ENCODE measurements at regions not wholly inside any gene's neighbourhood (a gene's known extent, or its start where the extent isn't known, plus 50 kb on each side); places are given as distances from the start of the nearest gene placed in this dataset.
"Not testable (repeated sequence)": the region's sequence is repeated elsewhere in the genome, so short reads cannot be mapped to it uniquely, and the experiment has no call there.

- H3K27me3 ChIP-seq (ENCODE audit: control insufficient read depth in 1 of 2, insufficient read depth in 2 of 2, low read length in 1 of 2), result no peaks in the 10 kb centered on the region
- H3K4me1 ChIP-seq (ENCODE audit: control insufficient read depth in 1 of 2, insufficient read depth in 2 of 2, low read length in 2 of 2), result no peaks in the 10 kb centered on the region
- H3K36me3 ChIP-seq (ENCODE audit: control insufficient read depth in 1 of 2, insufficient read depth in 2 of 2, low read length in 1 of 2), result no peaks in the 10 kb centered on the region
- DNase-seq (no peak), ATAC-seq (ENCODE audit: low FRiP score) (no peak)
- no peak overlapping the region for H3K27ac ChIP-seq (ENCODE audit: low read depth in 1 of 2, low read length in 2 of 2)
- intact Hi-C loops (cut with DNase I), result no loop called here
- 60 to 62% methylated on average over 2 of the region's 2 CpGs for WGBS, 2 donors
- no peak overlapping the region for H3K4me3 ChIP-seq (ENCODE audit: low read length in 2 of 2)
- H3K9me3 ChIP-seq (ENCODE audit: control insufficient read depth, low read length), result no peaks in the 10 kb centered on the region
Measured at GRCh38 chr6:74491844-74492374, 713.9 kb downstream of the COL12A1 start.

GRCh38 chr6:74488726-74489125 is 717.1 kb downstream of the COL12A1 start:
- H3K9me3 ChIP-seq (ENCODE audit: control insufficient read depth, low read length); H3K36me3 ChIP-seq (ENCODE audit: control insufficient read depth in 1 of 2, insufficient read depth in 2 of 2, low read length in 1 of 2); H3K4me1 ChIP-seq (ENCODE audit: control insufficient read depth in 1 of 2, insufficient read depth in 2 of 2, low read length in 2 of 2); intact Hi-C loops (cut with DNase I); ATAC-seq (ENCODE audit: low FRiP score); H3K27ac ChIP-seq (ENCODE audit: low read depth in 1 of 2, low read length in 2 of 2); DNase-seq; H3K4me3 ChIP-seq (ENCODE audit: low read length in 2 of 2); H3K27me3 ChIP-seq (ENCODE audit: control insufficient read depth in 1 of 2, insufficient read depth in 2 of 2, low read length in 1 of 2): not testable (repeated sequence)
- WGBS, 2 donors, result 92 to 94% methylated on average over 5 to 12 of the region's 13 CpGs

GRCh38 chr6:74482180-74482579 is 723.7 kb downstream of the COL12A1 start:
- WGBS, 2 donors, result 94 to 95% methylated on average over 1 of the region's 1 CpG

DNA sequence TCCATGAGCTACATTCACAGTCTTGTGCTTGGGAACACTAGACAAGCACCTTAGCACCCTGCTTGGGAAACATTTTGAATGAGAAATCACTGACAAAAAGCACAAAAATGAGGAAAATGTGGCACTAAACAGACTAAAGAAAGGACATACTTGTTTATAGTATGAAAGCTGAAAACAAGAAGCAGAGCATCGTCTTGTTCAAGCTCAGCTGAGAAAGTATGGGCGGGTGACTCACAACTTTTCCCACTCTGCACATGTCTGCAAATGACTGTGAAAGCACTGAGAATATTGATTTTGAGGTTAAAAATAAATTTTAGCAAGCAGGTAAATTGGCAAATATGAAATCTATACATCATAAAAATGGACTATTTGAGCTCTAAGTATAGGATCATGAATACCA is 725.3 kb downstream of the COL12A1 start:
- ATAC-seq (ENCODE audit: low FRiP score), result no peak
- WGBS, 2 donors, result 84 to 90% methylated on average over 2 of the region's 2 CpGs
- no peaks in the 10 kb centered on the region for H3K9me3 ChIP-seq (ENCODE audit: control insufficient read depth, low read length)
- no peaks in the 10 kb centered on the region for H3K36me3 ChIP-seq (ENCODE audit: control insufficient read depth in 1 of 2, insufficient read depth in 2 of 2, low read length in 1 of 2)
- intact Hi-C loops (cut with DNase I), result no loop called here
- H3K4me1 ChIP-seq (ENCODE audit: control insufficient read depth in 1 of 2, insufficient read depth in 2 of 2, low read length in 2 of 2), result no peaks in the 10 kb centered on the region
- no peaks in the 10 kb centered on the region for H3K27me3 ChIP-seq (ENCODE audit: control insufficient read depth in 1 of 2, insufficient read depth in 2 of 2, low read length in 1 of 2)
- H3K27ac ChIP-seq (ENCODE audit: low read depth in 1 of 2, low read length in 2 of 2), result no peak overlapping the region
- no peak for DNase-seq
- H3K4me3 ChIP-seq (ENCODE audit: low read length in 2 of 2), result no peak overlapping the region

More at GRCh38 chr6:74482180-74482579, 723.7 kb downstream of the COL12A1 start:
- Histone ChIP-seq H3K4me3 (ENCODE audit: low read length in 2 of 2) (no peak overlapping the region), H3K27ac (ENCODE audit: low read depth in 1 of 2, low read length in 2 of 2) (no peak overlapping the region), H3K9me3 (ENCODE audit: control insufficient read depth, low read length) (no peaks in the 10 kb centered on the region), H3K27me3 (ENCODE audit: control insufficient read depth in 1 of 2, insufficient read depth in 2 of 2, low read length in 1 of 2) (no peaks in the 10 kb centered on the region), H3K36me3 (ENCODE audit: control insufficient read depth in 1 of 2, insufficient read depth in 2 of 2, low read length in 1 of 2) (no peaks in the 10 kb centered on the region), H3K4me1 (ENCODE audit: control insufficient read depth in 1 of 2, insufficient read depth in 2 of 2, low read length in 2 of 2) (no peaks in the 10 kb centered on the region)
- DNase-seq (no peak), ATAC-seq (ENCODE audit: low FRiP score) (no peak)
- intact Hi-C loops (cut with DNase I), result no loop called here

DNA sequence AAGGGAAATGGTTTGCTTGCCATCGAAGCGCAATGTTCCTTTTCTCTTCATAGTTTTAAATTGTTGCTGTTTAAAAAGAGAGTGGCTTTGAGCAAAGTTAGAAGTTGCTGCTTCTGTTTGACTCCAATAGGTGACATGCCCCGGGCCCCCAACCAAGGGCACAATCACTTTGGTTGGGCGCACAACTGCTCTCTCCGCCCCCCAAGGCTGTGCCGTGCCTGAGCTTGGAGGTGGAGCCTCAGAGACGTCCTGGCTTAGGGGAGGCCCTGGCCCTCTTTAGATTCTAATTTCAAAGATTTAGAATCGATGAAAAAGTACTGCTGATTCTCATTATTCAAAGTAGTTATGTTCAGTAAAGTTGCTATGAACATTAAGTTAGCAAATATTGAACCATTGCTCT is 725.9 kb downstream of the COL12A1 start:
- no peaks in the 10 kb centered on the region for H3K27me3 ChIP-seq (ENCODE audit: control insufficient read depth in 1 of 2, insufficient read depth in 2 of 2, low read length in 1 of 2)
- H3K4me3 ChIP-seq (ENCODE audit: low read length in 2 of 2), result no peak overlapping the region
- DNase-seq, result no peak
- no peaks in the 10 kb centered on the region for H3K4me1 ChIP-seq (ENCODE audit: control insufficient read depth in 1 of 2, insufficient read depth in 2 of 2, low read length in 2 of 2)
- H3K36me3 ChIP-seq (ENCODE audit: control insufficient read depth in 1 of 2, insufficient read depth in 2 of 2, low read length in 1 of 2), result no peaks in the 10 kb centered on the region
- no peak overlapping the region for H3K27ac ChIP-seq (ENCODE audit: low read depth in 1 of 2, low read length in 2 of 2)
- intact Hi-C loops (cut with DNase I), result no loop called here
- WGBS, 2 donors, result 86 to 90% methylated on average over 8 of the region's 8 CpGs
- no peaks in the 10 kb centered on the region for H3K9me3 ChIP-seq (ENCODE audit: control insufficient read depth, low read length)
- no peak for ATAC-seq (ENCODE audit: low FRiP score)

GRCh38 chr6:74479420-74479819 is 726.4 kb downstream of the COL12A1 start:
- H3K4me3 ChIP-seq (ENCODE audit: low read length in 2 of 2), result no peak overlapping the region
- no peaks in the 10 kb centered on the region for H3K9me3 ChIP-seq (ENCODE audit: control insufficient read depth, low read length)
- H3K4me1 ChIP-seq (ENCODE audit: control insufficient read depth in 1 of 2, insufficient read depth in 2 of 2, low read length in 2 of 2), result no peaks in the 10 kb centered on the region
- 80 to 85% methylated on average over 4 of the region's 4 CpGs for WGBS, 2 donors
- DNase-seq (no peak), ATAC-seq (ENCODE audit: low FRiP score) (no peak)
- H3K27me3 ChIP-seq (ENCODE audit: control insufficient read depth in 1 of 2, insufficient read depth in 2 of 2, low read length in 1 of 2), result no peaks in the 10 kb centered on the region
- intact Hi-C loops (cut with DNase I), result no loop called here
- H3K36me3 ChIP-seq (ENCODE audit: control insufficient read depth in 1 of 2, insufficient read depth in 2 of 2, low read length in 1 of 2), result no peaks in the 10 kb centered on the region
- H3K27ac ChIP-seq (ENCODE audit: low read depth in 1 of 2, low read length in 2 of 2), result no peak overlapping the region

DNA sequence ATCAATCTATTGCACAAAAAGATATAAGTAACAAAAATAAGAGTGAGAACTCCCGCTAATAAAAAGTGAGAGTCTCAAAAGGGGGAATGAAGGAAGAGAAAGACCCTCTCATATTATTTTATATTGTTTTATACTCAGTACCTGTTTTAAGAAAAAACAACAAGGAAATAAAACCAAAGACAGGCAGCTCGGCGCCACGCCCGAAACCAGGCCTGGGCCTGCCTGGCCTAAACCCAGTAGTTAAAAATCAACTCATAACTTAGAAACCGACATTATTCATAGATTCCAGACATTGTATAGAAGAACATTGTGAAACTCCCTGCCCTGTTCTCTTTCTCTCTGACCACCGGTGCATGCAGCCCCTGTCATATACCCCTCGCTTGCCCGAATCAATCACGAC is 731.8 kb downstream of the COL12A1 start:
- H3K4me3 ChIP-seq (ENCODE audit: low read length in 2 of 2); H3K4me1 ChIP-seq (ENCODE audit: control insufficient read depth in 1 of 2, insufficient read depth in 2 of 2, low read length in 2 of 2); H3K27me3 ChIP-seq (ENCODE audit: control insufficient read depth in 1 of 2, insufficient read depth in 2 of 2, low read length in 1 of 2); H3K36me3 ChIP-seq (ENCODE audit: control insufficient read depth in 1 of 2, insufficient read depth in 2 of 2, low read length in 1 of 2); H3K9me3 ChIP-seq (ENCODE audit: control insufficient read depth, low read length); intact Hi-C loops (cut with DNase I); ATAC-seq (ENCODE audit: low FRiP score); DNase-seq; H3K27ac ChIP-seq (ENCODE audit: low read depth in 1 of 2, low read length in 2 of 2): not testable (repeated sequence)
- 93 to 96% methylated on average over 10 of the region's 10 CpGs for WGBS, 2 donors

DNA sequence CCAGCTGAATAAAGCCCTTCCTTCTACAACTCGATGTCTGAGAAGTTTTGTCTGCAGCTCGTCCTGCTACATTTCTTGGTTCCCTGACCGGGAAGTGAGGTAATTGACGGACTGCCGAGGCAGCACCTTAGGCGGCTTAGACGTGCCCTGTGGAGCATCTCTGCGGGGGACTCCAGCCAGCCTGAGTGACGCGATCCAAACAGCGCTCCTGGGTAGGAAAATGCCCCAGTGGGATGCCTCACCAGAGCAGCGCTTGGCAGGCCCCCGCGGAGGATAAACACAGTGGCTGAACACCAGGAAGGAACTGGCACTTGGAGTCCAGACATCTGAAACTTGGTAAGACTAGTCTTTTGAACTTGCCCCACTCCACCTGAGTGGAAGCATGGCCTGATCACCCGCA is 737.3 kb downstream of the COL12A1 start:
- H3K9me3 ChIP-seq (ENCODE audit: control insufficient read depth, low read length); ATAC-seq (ENCODE audit: low FRiP score): not testable (repeated sequence)

DNA sequence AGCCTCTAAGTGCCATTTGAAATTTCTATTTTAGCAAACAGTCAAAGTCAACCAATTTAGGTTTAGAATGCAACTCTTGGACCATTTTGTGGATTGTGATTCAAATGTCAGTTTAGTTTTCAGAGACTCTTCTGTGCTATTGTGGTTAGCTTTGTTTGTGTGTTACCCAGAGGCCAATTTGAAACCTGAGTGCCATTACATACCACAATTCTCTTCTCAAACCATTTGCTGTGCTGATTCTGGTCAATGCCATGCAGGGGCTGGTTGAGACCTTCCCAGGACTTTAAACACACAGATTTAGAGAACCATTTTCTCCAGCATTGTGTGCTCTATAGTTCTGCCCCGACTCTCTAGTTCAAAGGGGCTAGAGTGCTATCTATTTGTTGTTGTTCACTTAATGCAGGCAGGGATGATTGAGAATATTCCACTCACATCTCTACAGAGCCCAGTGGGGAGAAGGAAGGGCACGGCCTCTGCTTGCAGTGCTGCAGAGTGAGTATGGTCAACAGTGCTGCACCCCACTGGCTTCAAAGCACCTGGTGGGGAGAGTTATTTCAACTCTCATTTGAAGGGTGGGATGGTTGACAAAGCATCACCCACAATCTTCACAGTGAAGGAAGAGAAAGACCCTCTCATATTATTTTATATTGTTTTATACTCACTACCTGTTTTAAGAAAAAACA is 738.2 kb downstream of the COL12A1 start:
- Histone ChIP-seq H3K4me3 (ENCODE audit: low read length in 2 of 2) (no peak overlapping the region), H3K9me3 (ENCODE audit: control insufficient read depth, low read length) (peaks cover 2% of the 10 kb centered on the region), H3K4me1 (ENCODE audit: control insufficient read depth in 1 of 2, insufficient read depth in 2 of 2, low read length in 2 of 2) (no peaks in the 10 kb centered on the region), H3K27ac (ENCODE audit: low read depth in 1 of 2, low read length in 2 of 2) (no peak overlapping the region), H3K36me3 (ENCODE audit: control insufficient read depth in 1 of 2, insufficient read depth in 2 of 2, low read length in 1 of 2) (no peaks in the 10 kb centered on the region), H3K27me3 (ENCODE audit: control insufficient read depth in 1 of 2, insufficient read depth in 2 of 2, low read length in 1 of 2) (no peaks in the 10 kb centered on the region)
- intact Hi-C loops (cut with DNase I), result no loop called here
- ATAC-seq (ENCODE audit: low FRiP score) (no peak), DNase-seq (no peak)
- 92 to 94% methylated on average over 2 of the region's 2 CpGs for WGBS, 2 donors

More for the DNA sequence above, 737.3 kb downstream of the COL12A1 start:
- H3K36me3 ChIP-seq (ENCODE audit: control insufficient read depth in 1 of 2, insufficient read depth in 2 of 2, low read length in 1 of 2); DNase-seq; H3K4me3 ChIP-seq (ENCODE audit: low read length in 2 of 2); intact Hi-C loops (cut with DNase I); H3K4me1 ChIP-seq (ENCODE audit: control insufficient read depth in 1 of 2, insufficient read depth in 2 of 2, low read length in 2 of 2); H3K27me3 ChIP-seq (ENCODE audit: control insufficient read depth in 1 of 2, insufficient read depth in 2 of 2, low read length in 1 of 2); H3K27ac ChIP-seq (ENCODE audit: low read depth in 1 of 2, low read length in 2 of 2): not testable (repeated sequence)
- WGBS, 2 donors, result 95 to 96% methylated on average over 15 of the region's 15 CpGs

Data from aorta (tissue), 5 donors.